ENCODE measurements at regions not wholly inside any gene's neighbourhood (a gene's known extent, or its start where the extent isn't known, plus 50 kb on each side); places are given as distances from the start of the nearest gene placed in this dataset.

DNA sequence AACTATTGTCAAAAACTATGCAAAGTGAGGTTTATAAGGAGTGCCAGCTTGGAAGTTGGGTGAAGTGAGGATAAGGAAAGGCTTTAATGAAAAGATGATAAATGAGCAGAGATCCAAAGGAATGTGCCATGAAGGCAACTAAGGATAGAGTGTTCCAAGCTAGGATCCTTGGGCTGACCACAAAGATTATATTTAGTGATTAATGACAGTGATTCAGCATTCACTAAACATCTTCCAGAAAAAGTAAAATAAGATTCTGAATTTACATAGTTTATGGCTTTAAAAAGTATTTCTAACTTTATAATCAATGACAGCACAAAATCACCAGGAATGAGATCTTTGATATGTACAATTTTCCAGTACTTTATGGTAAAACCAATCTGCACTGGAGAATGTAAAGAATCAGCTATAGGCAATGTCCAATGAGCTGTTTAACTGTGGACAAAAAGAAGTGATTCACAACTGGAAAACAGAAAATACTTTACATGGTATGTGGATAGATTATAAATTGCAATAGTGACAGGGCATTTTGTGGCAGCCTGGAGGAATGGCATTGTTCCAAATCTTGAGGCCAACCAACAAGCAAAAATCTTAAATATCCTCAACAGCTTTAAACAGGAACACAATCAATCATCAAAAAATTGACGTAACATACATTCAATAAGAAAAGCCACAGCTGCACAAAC, 91.2 kb upstream of the KCTD3 start:
- DNase-seq = peak; percentile 81
- peaks cover 11% of the 10 kb centered on the region; the same call in 1 of the 2 replicates for H3K36me3 Mint-ChIP-seq (ENCODE audit: low read depth)
- TF ChIP-seq, protein P1, sequence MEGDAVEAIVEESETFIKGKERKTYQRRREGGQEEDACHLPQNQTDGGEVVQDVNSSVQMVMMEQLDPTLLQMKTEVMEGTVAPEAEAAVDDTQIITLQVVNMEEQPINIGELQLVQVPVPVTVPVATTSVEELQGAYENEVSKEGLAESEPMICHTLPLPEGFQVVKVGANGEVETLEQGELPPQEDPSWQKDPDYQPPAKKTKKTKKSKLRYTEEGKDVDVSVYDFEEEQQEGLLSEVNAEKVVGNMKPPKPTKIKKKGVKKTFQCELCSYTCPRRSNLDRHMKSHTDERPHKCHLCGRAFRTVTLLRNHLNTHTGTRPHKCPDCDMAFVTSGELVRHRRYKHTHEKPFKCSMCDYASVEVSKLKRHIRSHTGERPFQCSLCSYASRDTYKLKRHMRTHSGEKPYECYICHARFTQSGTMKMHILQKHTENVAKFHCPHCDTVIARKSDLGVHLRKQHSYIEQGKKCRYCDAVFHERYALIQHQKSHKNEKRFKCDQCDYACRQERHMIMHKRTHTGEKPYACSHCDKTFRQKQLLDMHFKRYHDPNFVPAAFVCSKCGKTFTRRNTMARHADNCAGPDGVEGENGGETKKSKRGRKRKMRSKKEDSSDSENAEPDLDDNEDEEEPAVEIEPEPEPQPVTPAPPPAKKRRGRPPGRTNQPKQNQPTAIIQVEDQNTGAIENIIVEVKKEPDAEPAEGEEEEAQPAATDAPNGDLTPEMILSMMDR (IDR thresholded peaks at IDR 0.05) = no peak
- peaks cover 2% of the 10 kb centered on the region; the same call in 1 of the 2 replicates for H3K27me3 Mint-ChIP-seq (ENCODE audit: insufficient read depth)
- H3K4me3 Mint-ChIP-seq = peak overlapping the region; percentile 62
- peak overlapping the region; percentile 81 for H3K27ac Mint-ChIP-seq
- peaks cover 48% of the 10 kb centered on the region for H3K4me1 Mint-ChIP-seq (ENCODE audit: low read depth)
- peaks cover 22% of the 10 kb centered on the region for H3K9me3 Mint-ChIP-seq

DNA sequence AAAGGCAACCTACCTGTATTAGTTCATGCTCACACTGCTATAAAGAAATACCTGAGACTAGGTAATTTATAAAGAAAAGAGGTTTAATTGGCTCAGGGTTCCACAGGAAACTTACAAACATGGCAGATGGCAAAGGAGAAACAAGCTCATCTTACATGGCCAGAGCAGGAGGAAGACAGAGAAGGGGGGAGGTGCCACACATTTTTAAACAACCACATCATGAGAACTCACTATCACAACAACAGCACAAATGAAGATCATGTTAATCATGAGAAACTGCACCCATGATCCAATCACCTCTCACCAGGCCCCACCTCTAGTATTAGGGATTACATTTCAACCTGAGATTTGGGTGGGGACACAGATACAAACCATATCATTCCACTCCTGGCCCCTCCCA, 90.6 kb upstream of the KCTD3 start:
- H3K9me3 Mint-ChIP-seq = peaks cover 24% of the 10 kb centered on the region
- H3K36me3 Mint-ChIP-seq (ENCODE audit: low read depth) = peaks cover 13% of the 10 kb centered on the region; the same call in 1 of the 2 replicates
- H3K4me3 Mint-ChIP-seq = peak overlapping the region; percentile 62
- peaks cover 2% of the 10 kb centered on the region for H3K27me3 Mint-ChIP-seq (ENCODE audit: insufficient read depth)
- peak overlapping the region; percentile 81 for H3K27ac Mint-ChIP-seq
- DNase-seq = peak; percentile 54
- peaks cover 48% of the 10 kb centered on the region for H3K4me1 Mint-ChIP-seq (ENCODE audit: low read depth)
- TF ChIP-seq, protein P1 (IDR thresholded peaks at IDR 0.05) = no peak

DNA sequence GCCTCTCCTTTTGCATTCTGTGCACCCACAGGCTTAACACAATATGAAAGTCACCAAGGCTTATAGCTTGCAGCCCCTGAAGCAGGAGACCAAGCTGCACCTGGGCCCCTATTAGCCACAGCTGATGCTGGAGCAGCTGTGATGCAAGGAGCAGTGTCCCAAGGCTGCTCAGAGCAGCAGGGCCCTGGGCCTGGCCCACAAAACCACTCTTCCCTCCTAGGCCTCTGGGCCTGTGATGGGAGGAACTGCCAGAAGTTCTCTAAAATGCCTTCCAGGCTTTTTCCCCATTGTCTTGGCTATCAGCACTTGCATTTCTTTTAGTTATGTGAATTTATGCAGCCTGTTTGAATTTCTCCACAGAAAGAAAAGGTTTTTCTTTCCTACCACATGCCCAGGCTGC, 89.5 kb upstream of the KCTD3 start:
- Mint-ChIP-seq H3K27me3 (ENCODE audit: insufficient read depth) (peaks cover 2% of the 10 kb centered on the region), H3K36me3 (ENCODE audit: low read depth) (peaks cover 13% of the 10 kb centered on the region; the same call in 1 of the 2 replicates), H3K4me3 (no peak overlapping the region), H3K27ac (no peak overlapping the region), H3K4me1 (ENCODE audit: low read depth) (peaks cover 41% of the 10 kb centered on the region), H3K9me3 (peaks cover 24% of the 10 kb centered on the region)
- TF ChIP-seq, protein P1 (IDR thresholded peaks at IDR 0.05) = no peak
- DNase-seq = no peak

DNA sequence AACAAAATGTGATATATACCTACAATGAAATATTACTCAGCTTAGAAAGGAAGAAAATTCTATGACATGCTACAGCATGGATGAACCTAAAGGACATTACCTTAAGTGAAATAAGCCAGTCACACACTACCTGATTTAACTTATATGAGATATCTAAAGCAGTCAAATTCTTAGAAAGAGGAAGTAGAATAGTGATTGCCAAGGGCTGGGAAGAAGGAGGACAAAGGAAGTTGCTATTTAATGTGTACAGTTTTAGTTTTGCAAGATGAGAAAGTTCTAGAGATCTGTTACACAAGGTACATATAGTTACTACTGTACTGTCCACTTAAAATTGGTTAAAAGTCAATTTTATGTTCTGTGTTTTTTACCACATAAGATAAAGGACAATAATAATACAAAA, 87.5 kb upstream of the KCTD3 start:
- H3K4me3 Mint-ChIP-seq = no peak overlapping the region
- H3K9me3 Mint-ChIP-seq = peaks cover 24% of the 10 kb centered on the region
- peaks cover 36% of the 10 kb centered on the region for H3K4me1 Mint-ChIP-seq (ENCODE audit: low read depth)
- H3K36me3 Mint-ChIP-seq (ENCODE audit: low read depth) = peaks cover 13% of the 10 kb centered on the region; the same call in 1 of the 2 replicates
- TF ChIP-seq, protein P1 (IDR thresholded peaks at IDR 0.05) = no peak
- no peak for DNase-seq
- peaks cover 7% of the 10 kb centered on the region for H3K27me3 Mint-ChIP-seq (ENCODE audit: insufficient read depth)
- no peak overlapping the region for H3K27ac Mint-ChIP-seq

DNA sequence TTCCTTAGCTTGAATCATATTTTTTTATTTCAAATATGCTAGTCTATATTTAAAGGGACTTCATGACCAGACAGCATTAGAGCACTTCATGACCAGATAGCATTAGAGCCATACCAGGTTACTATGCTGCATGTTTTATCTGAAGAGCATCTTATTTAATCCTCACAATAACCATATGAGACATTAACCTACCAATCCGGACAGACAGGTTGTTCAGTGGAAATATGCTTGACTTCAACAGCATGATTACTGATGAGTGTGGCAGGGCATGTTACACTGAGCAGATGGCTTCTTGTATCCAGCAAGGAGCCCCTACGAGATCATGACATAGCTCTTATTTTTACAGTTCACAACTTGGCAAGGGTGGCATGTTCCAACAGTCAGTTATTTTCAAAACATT, 85.0 kb upstream of the KCTD3 start:
- peaks cover 15% of the 10 kb centered on the region; the same call in 1 of the 2 replicates for H3K36me3 Mint-ChIP-seq (ENCODE audit: low read depth)
- H3K4me1 Mint-ChIP-seq (ENCODE audit: low read depth) = peaks cover 27% of the 10 kb centered on the region
- H3K27me3 Mint-ChIP-seq (ENCODE audit: insufficient read depth) = peaks cover 7% of the 10 kb centered on the region
- DNase-seq = no peak
- TF ChIP-seq, protein P1 (IDR thresholded peaks at IDR 0.05) = no peak
- peaks cover 16% of the 10 kb centered on the region for H3K9me3 Mint-ChIP-seq
- no peak overlapping the region for H3K27ac Mint-ChIP-seq
- no peak overlapping the region for H3K4me3 Mint-ChIP-seq

Data from HFFc6 (cell line).